GM12892 (cell line): ENCODE measurements at regions not wholly inside any gene's neighbourhood (a gene's known extent, or its start where the extent isn't known, plus 50 kb on each side); places are given as distances from the start of the nearest gene placed in this dataset.

ENCODE experiments used
- POLR2A ChIP-seq: IDR thresholded peaks from 2 replicates; pipeline ENCODE4 v1.6.1; 2011; ENCODE audit warnings: low read depth, low read length, control low read depth
- POLR2AphosphoS5 ChIP-seq: IDR thresholded peaks from 2 replicates; pipeline ENCODE4 v1.6.1; 2011; ENCODE audit warnings: low read depth, low read length, control low read depth

DNA sequence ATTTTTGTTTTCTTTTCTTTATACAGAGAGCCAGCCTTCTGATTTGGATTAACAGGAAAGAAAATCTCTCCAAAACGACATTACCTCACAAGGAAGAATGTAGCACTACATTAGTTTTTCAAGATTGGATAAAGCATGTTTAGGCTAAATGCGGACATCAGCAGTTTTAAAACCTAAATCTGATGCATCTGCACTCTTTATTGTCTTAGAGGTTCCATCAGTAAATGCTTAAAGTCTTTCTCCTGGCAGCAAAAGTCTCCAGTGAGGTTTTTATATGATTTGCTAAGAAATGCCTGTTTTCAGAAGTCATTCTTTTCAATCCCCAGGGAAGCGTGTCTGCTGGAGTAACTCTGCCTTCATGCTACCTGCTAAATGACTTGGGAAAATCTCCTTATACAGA, 912.9 kb upstream of the INTU start:
- no peak for TF ChIP-seq POLR2A
- TF ChIP-seq POLR2AphosphoS5 = no peak
